SK-N-SH (cell line): ENCODE measurements at regions not wholly inside any gene's neighbourhood (a gene's known extent, or its start where the extent isn't known, plus 50 kb on each side); places are given as distances from the start of the nearest gene placed in this dataset.

Experiments
- CTCF ChIA-PET: fragments of 300-600, 350-600 bp; formaldehyde crosslinking; extraction: SDS; loops from one replicate; lab custom pipeline; 2021; lab: Yijun Ruan, JAX
- POLR2A ChIA-PET: fragments of 350-600 bp; sonication (Branson Sonifier 250); formaldehyde crosslinking; extraction: SDS; loops from one replicate; lab custom pipeline; 2020; ENCODE audit warnings: antibody characterized with exemption, inconsistent platforms; lab: Yijun Ruan, JAX
- DNase-seq: peaks from one replicate; pipeline ENCODE4 v3.0.0; 2012
- H2AFZ ChIP-seq: fragments of 200-600 bp; sonication (generic); 2 replicates; pipeline ENCODE4 v1.8.1; 2016; ENCODE audit warnings: antibody characterized with exemption, mild to moderate bottlenecking, low read depth
- H3F3A ChIP-seq: fragments of 200-600 bp; sonication (generic); replicated peaks from 2 replicates; pipeline ENCODE3; 2016; ENCODE audit warnings: antibody characterized with exemption, mild to moderate bottlenecking; ENCODE audit not compliant: insufficient read depth
- H3K27ac ChIP-seq, 2 experiments: fragments of 200-500 bp in 1 of 2; fragments of 200-600 bp in 1 of 2; sonication (Bioruptor generic) in 1 of 2; sonication (generic), shearing (Covaris generic) in 1 of 2; 2 replicates each; pipeline versions ENCODE4 v1.5.1 to v1.6.1; 2014 to 2016; ENCODE audit warnings: low read depth in 2 of 2, inconsistent platforms in 1 of 2, low read length in 1 of 2, mild to moderate bottlenecking in 1 of 2, mixed read lengths in 1 of 2
- H3K27me3 ChIP-seq: fragments of 200-600 bp; sonication (generic), shearing (Covaris generic); 2 replicates; pipeline ENCODE4 v1.6.1; 2016; ENCODE audit warnings: mixed run types; ENCODE audit not compliant: insufficient read depth
- H3K36me3 ChIP-seq, 2 experiments: fragments of 200-500 bp in 1 of 2; fragments of 200-600 bp in 1 of 2; sonication (Bioruptor generic) in 1 of 2; sonication (generic) in 1 of 2; replicated peaks in 1 of 2; 2 replicates each; pipeline versions ENCODE3 to v1.5.1; 2014 to 2016; ENCODE audit warnings: low read length in 1 of 2, mild to moderate bottlenecking in 1 of 2; ENCODE audit not compliant: insufficient read depth in 2 of 2, control insufficient read depth in 1 of 2
- H3K4me1 ChIP-seq, 2 experiments: fragments of 200-500 bp in 1 of 2; fragments of 200-600 bp in 1 of 2; sonication (Bioruptor generic) in 1 of 2; sonication (generic), shearing (Covaris generic) in 1 of 2; 2 replicates each; pipeline versions ENCODE4 v1.5.1 to v1.6.1; 2014 to 2016; ENCODE audit warnings: low read depth in 1 of 2, low read length in 1 of 2, mixed run types in 1 of 2; ENCODE audit not compliant: insufficient read depth in 2 of 2, control insufficient read depth in 1 of 2
- H3K4me2 ChIP-seq: fragments of 200-600 bp; sonication (generic), shearing (Covaris generic); 2 replicates; pipeline ENCODE4 v1.6.1; 2017; ENCODE audit warnings: mixed run types
- H3K4me3 ChIP-seq, 2 experiments: fragments of 200-500 bp in 1 of 2; fragments of 200-600 bp in 1 of 2; sonication (Bioruptor generic) in 1 of 2; sonication (generic), shearing (Covaris generic) in 1 of 2; 2 replicates each; pipeline versions ENCODE4 v1.5.1 to v1.8.1; 2014 to 2016; ENCODE audit warnings: low read depth in 2 of 2, inconsistent platforms in 1 of 2, low read length in 1 of 2, mild to moderate bottlenecking in 1 of 2, mixed read lengths in 1 of 2, moderate library complexity in 1 of 2
- H3K79me2 ChIP-seq: fragments of 200-600 bp; sonication (generic); 2 replicates; pipeline ENCODE4 v1.8.1; 2017; ENCODE audit warnings: mild to moderate bottlenecking; ENCODE audit not compliant: insufficient read depth
- H3K9ac ChIP-seq: fragments of 200-600 bp; sonication (generic); 2 replicates; pipeline ENCODE4 v1.6.1; 2017; ENCODE audit warnings: mixed run types
- H3K9me2 ChIP-seq: fragments of 200-600 bp; sonication (generic); 2 replicates; pipeline ENCODE4 v1.6.1; 2017; ENCODE audit warnings: mixed run types
- H3K9me3 ChIP-seq: fragments of 200-600 bp; sonication (generic); 2 replicates; pipeline ENCODE4 v1.6.1; 2017; ENCODE audit warnings: mixed run types, mild to moderate bottlenecking, moderate library complexity
- H4K20me1 ChIP-seq: fragments of 200-600 bp; sonication (generic); 2 replicates; pipeline ENCODE4 v1.6.1; 2017; ENCODE audit warnings: mild to moderate bottlenecking, mixed run types; ENCODE audit not compliant: insufficient read depth
- CHD2 ChIP-seq: fragments of 150-350 bp; IDR thresholded peaks from 2 replicates; pipeline ENCODE4 v1.6.1; 2018; ENCODE audit warnings: low read length; ENCODE audit not compliant: partially characterized antibody
- ELF1 ChIP-seq: IDR thresholded peaks from 2 replicates; pipeline ENCODE4 v1.4.0; 2012
- EP300 ChIP-seq, 2 experiments: IDR thresholded peaks; 2 replicates each; pipeline versions ENCODE4 v1.4.0 to v1.6.1; 2012; ENCODE audit warnings: borderline replicate concordance in 1 of 2, low read depth in 1 of 2, low read length in 1 of 2
- EZH2phosphoT487 ChIP-seq: fragments of 200-600 bp; sonication (generic); IDR thresholded peaks from 2 replicates; pipeline ENCODE4 v1.6.1; 2017; ENCODE audit warnings: low read depth, mixed run types, mild to moderate bottlenecking, antibody characterized with exemption, moderate library complexity, borderline replicate concordance
- FOSL2 ChIP-seq: IDR thresholded peaks from 2 replicates; pipeline ENCODE4 v1.4.0; 2012; ENCODE audit warnings: low read depth, mild to moderate bottlenecking, moderate library complexity, borderline replicate concordance
- FOXJ3 ChIP-seq: sonication (generic); formaldehyde crosslinking; IDR thresholded peaks from 2 replicates; pipeline ENCODE4 v1.5.1; 2020; ENCODE audit warnings: mild to moderate bottlenecking, missing genetic modification reagents
- GABPA ChIP-seq: IDR thresholded peaks from 2 replicates; pipeline ENCODE4 v1.4.0; 2012; ENCODE audit warnings: low read depth, mild to moderate bottlenecking
- GATA2 ChIP-seq: sonication (generic); formaldehyde crosslinking; IDR thresholded peaks from 2 replicates; pipeline ENCODE4 v1.5.0; 2020; ENCODE audit warnings: mild to moderate bottlenecking, missing genetic modification reagents
- JUND ChIP-seq: IDR thresholded peaks from 2 replicates; pipeline ENCODE4 v1.4.0; 2012
- MEF2A ChIP-seq: IDR thresholded peaks from 2 replicates; pipeline ENCODE4 v1.4.0; 2012; ENCODE audit warnings: low read depth, borderline replicate concordance
- MXI1 ChIP-seq: IDR thresholded peaks from 2 replicates; pipeline ENCODE4 v1.6.1; 2012; ENCODE audit warnings: mild to moderate bottlenecking, low read depth, low read length, improper control_type of control experiment
- NFIC ChIP-seq: IDR thresholded peaks from 2 replicates; pipeline ENCODE4 v1.4.0; 2012; ENCODE audit warnings: borderline replicate concordance
- NRF1 ChIP-seq: IDR thresholded peaks from 2 replicates; pipeline ENCODE4 v1.6.1; 2012; ENCODE audit warnings: low read depth, mild to moderate bottlenecking, low read length
- POLR2AphosphoS5 ChIP-seq: IDR thresholded peaks from 2 replicates; pipeline ENCODE4 v1.6.1; 2012; ENCODE audit warnings: low read depth, low read length
- RAD21 ChIP-seq: IDR thresholded peaks from 2 replicates; pipeline ENCODE4 v1.6.1; 2012; ENCODE audit warnings: mild to moderate bottlenecking, low read length
- RFX5 ChIP-seq: IDR thresholded peaks from 2 replicates; pipeline ENCODE4 v1.6.1; 2012; ENCODE audit warnings: mild to moderate bottlenecking, improper control_type of control experiment, low read length
- RXRA ChIP-seq: IDR thresholded peaks from 2 replicates; pipeline ENCODE4 v1.4.0; 2012; ENCODE audit warnings: low read depth, mild to moderate bottlenecking, borderline replicate concordance
- SMC3 ChIP-seq: IDR thresholded peaks from 2 replicates; pipeline ENCODE4 v1.6.1; 2012; ENCODE audit warnings: low read depth, low read length, improper control_type of control experiment
- TAF1 ChIP-seq: IDR thresholded peaks from 2 replicates; pipeline ENCODE4 v1.6.1; 2012; ENCODE audit warnings: low read depth, mild to moderate bottlenecking, low read length, moderate library complexity, borderline replicate concordance
- TCF12 ChIP-seq: IDR thresholded peaks from 2 replicates; pipeline ENCODE4 v1.4.0; 2012
- TEAD4 ChIP-seq: IDR thresholded peaks from 2 replicates; pipeline ENCODE4 v1.4.0; 2012; ENCODE audit warnings: mild to moderate bottlenecking, borderline replicate concordance; ENCODE audit not compliant: insufficient read depth
- USF2 ChIP-seq: fragments of 150-350 bp; IDR thresholded peaks from 2 replicates; pipeline ENCODE4 v1.6.1; 2017; ENCODE audit warnings: antibody characterized with exemption, low read length, low read depth, borderline replicate concordance
- WGBS: methylation state at CpG from one replicate; pipeline ENCODE4 v1.1.6; 2017; ENCODE audit warnings: low lambda C conversion rate; 5-methylcytosine and 5-hydroxymethylcytosine counted together
- TF ChIP-seq, protein P1 (sequence below): IDR thresholded peaks from 2 replicates; pipeline ENCODE4 v1.4.0; 2012; ENCODE audit warnings: low read depth
- TF ChIP-seq, protein P2 (sequence below): IDR thresholded peaks from 2 replicates; pipeline ENCODE4 v1.4.0; 2012; ENCODE audit warnings: low read depth, borderline replicate concordance
- TF ChIP-seq, protein P3 (sequence below): IDR thresholded peaks from 2 replicates; pipeline ENCODE4; 2012
- TF ChIP-seq, protein P4 (sequence below): fragments of 150-350 bp; IDR thresholded peaks from 2 replicates; pipeline ENCODE4 v1.6.1; 2016; ENCODE audit warnings: mild to moderate bottlenecking, low read depth, low read length

GRCh38 chr1:93768380-93768863 lies 86.8 kb upstream of the BCAR3 start:
- no peak overlapping the region for H3K4me3 ChIP-seq
- H3K4me2 ChIP-seq: no peak overlapping the region; the same call in 1 of the 2 replicates
- no peaks in the 10 kb centered on the region for H3K79me2 ChIP-seq
- no peaks in the 10 kb centered on the region for H4K20me1 ChIP-seq
- peak overlapping the region; percentile 11 to 75; a peak in 3 of 4 replicates for H3K27ac ChIP-seq
- 36% methylated on average over 5 of the region's 6 CpGs for WGBS
- H3K27me3 ChIP-seq: no peaks in the 10 kb centered on the region
- no peaks in the 10 kb centered on the region for H3F3A ChIP-seq
- no peak overlapping the region for H2AFZ ChIP-seq
- no peaks in the 10 kb centered on the region for H3K9me2 ChIP-seq
- H3K4me1 ChIP-seq: peaks cover 12 to 26% of the 10 kb centered on the region in 2 experiments; a peak in 1 of 4 replicates
- CTCF ChIA-PET: interaction anchor here (0.6 to 6.1 kb wide), 8 partner anchors 18 to 139 kb away, joined by 3 to 28 read pairs (median 3); no protein-coding TSS in a partner anchor
- POLR2A ChIA-PET: interaction anchor here (0.9 kb wide), 1 partner anchor 66 kb away, joined by 5 read pairs; no protein-coding TSS in a partner anchor
- H3K9ac ChIP-seq: no peak overlapping the region
- DNase-seq: peak; percentile 70
- H3K36me3 ChIP-seq: no peaks in the 10 kb centered on the region
- H3K9me3 ChIP-seq: no peaks in the 10 kb centered on the region
- TF ChIP-seq SMC3 (no peak), GATA2 (CRISPR knock-in tag) (peak; percentile 51; the same call in 1 of the 2 replicates), EP300 (IDR thresholded peaks at IDR 0.05; ENCODE audit: borderline replicate concordance in 1 of 2, low read depth in 1 of 2, low read length in 1 of 2) (peak in 1 of 2 experiments; percentile 77; a peak in 2 of 4 replicates), TEAD4 (no peak), RAD21 (no peak), FOXJ3 (CRISPR knock-in tag) (peak; percentile 47; the same call in 1 of the 2 replicates), NFIC (0 out of 2 replicates have a peak, but pooled peaks have one; percentile 6), GABPA (no peak), FOSL2 (no peak), TCF12 (no peak), POLR2AphosphoS5 (no peak), MEF2A (no peak), USF2 (no peak), EZH2phosphoT487 (no peak), CHD2 (peak; percentile 53), RXRA (no peak), MXI1 (no peak), TAF1 (no peak), NRF1 (no peak), RFX5 (no peak), JUND (no peak), ELF1 (no peak)
- TF ChIP-seq, protein P1, sequence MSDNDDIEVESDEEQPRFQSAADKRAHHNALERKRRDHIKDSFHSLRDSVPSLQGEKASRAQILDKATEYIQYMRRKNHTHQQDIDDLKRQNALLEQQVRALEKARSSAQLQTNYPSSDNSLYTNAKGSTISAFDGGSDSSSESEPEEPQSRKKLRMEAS: no peak
- TF ChIP-seq, protein P2, sequence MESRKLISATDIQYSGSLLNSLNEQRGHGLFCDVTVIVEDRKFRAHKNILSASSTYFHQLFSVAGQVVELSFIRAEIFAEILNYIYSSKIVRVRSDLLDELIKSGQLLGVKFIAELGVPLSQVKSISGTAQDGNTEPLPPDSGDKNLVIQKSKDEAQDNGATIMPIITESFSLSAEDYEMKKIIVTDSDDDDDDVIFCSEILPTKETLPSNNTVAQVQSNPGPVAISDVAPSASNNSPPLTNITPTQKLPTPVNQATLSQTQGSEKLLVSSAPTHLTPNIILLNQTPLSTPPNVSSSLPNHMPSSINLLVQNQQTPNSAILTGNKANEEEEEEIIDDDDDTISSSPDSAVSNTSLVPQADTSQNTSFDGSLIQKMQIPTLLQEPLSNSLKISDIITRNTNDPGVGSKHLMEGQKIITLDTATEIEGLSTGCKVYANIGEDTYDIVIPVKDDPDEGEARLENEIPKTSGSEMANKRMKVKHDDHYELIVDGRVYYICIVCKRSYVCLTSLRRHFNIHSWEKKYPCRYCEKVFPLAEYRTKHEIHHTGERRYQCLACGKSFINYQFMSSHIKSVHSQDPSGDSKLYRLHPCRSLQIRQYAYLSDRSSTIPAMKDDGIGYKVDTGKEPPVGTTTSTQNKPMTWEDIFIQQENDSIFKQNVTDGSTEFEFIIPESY: no peak
- TF ChIP-seq, protein P3, sequence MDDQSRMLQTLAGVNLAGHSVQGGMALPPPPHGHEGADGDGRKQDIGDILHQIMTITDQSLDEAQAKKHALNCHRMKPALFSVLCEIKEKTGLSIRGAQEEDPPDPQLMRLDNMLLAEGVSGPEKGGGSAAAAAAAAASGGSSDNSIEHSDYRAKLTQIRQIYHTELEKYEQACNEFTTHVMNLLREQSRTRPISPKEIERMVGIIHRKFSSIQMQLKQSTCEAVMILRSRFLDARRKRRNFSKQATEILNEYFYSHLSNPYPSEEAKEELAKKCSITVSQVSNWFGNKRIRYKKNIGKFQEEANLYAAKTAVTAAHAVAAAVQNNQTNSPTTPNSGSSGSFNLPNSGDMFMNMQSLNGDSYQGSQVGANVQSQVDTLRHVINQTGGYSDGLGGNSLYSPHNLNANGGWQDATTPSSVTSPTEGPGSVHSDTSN: no peak
- TF ChIP-seq, protein P4, sequence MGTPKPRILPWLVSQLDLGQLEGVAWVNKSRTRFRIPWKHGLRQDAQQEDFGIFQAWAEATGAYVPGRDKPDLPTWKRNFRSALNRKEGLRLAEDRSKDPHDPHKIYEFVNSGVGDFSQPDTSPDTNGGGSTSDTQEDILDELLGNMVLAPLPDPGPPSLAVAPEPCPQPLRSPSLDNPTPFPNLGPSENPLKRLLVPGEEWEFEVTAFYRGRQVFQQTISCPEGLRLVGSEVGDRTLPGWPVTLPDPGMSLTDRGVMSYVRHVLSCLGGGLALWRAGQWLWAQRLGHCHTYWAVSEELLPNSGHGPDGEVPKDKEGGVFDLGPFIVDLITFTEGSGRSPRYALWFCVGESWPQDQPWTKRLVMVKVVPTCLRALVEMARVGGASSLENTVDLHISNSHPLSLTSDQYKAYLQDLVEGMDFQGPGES: no peak
